HG02840 (cell line): ENCODE measurements at regions not wholly inside any gene's neighbourhood (a gene's known extent, or its start where the extent isn't known, plus 50 kb on each side); places are given as distances from the start of the nearest gene placed in this dataset.
"Not testable (repeated sequence)": the region's sequence is repeated elsewhere in the genome, so short reads cannot be mapped to it uniquely, and the experiment has no call there.

ENCODE experiments used
- ATAC-seq: cut with Tn5 transposase; IDR thresholded peaks from one replicate; pipeline ENCODE4 v1.9.1; 2021; ENCODE audit warnings: mild to moderate bottlenecking, moderate library complexity, moderate number of reproducible peaks; ENCODE audit not compliant: unreplicated experiment, low FRiP score

DNA sequence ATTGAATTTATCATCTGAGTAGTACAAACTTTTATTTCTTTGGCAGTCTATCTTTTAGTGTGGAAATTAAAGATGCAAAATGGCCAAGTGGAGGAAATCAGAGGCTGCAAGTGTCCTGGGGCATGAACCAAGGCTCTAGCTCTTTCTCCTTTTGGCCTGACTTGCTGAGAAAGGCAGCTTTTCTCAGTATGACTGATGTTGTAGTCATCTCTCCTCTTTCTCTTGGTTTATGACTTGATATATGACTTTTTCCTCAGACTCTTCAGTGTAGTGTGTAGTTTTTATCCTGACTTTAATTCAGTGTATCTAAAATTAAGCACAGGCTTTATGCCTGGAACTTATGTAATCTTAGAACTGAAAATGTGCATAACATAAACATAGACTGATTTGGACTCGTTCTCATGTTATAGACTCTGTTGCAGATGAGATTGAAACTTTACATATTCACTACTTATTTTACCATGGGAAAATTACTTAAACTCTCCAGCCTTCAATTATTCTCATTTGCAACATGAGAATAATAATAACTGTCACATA lies 65.7 kb downstream of the SLITRK5 start:
- ATAC-seq: no peak

DNA sequence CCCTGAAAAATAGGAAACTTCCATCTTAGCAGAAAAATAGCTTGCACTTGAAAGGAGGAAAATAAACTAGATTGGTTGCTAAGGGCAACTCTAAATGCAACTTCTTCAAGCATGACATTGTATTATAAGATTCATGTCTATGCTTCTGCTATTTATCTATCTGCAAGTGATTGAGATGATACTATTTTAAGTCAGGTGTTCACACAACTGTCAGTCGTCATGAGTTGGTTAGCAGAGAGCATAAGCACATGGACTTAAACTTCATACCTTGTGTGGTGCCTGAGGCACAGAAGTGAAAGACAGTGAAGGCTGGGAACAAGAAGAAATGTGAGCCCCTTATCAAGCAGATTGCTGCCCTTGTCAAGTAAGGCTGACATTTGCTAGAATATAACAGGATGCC lies 82.9 kb downstream of the SLITRK5 start:
- ATAC-seq: no peak

DNA sequence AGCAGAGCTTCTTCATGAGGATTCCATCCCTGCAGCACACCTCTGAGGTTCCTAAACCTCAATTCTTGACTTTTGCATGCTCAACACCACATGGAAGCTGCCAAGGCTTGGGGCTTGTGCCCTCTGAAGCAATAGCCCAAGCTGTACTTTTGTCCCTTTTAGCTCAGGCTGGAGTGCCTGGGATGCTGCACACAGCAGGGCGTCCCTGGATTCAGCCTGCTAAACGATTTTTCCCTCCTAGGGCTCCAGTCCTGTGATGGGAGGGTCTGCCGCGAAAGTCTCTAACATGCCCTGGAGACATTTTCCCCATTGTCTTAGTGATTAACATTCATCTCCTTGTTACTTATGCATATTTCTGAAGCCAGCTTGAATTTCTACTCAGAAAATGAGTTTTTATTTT lies 98.3 kb downstream of the SLITRK5 start:
- no peak for ATAC-seq

DNA sequence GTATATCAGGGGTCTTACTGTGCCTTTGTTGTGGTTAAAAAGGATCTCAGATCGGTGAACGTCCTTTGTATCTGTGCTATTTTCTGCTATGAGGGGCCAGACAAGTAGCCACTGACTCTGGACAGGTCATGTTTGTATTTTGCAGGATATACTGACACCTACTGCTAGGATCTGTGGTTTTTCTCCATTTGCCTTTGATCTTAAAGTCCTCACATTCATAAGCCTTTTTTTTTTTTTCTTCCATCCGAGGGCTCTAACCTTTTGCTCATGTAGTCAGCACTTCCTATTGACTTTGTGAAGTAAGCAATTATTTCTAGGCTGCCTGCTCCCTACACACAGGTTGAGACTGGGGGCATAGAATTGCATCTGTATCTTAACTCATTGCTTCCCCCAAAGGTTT lies 106.2 kb downstream of the SLITRK5 start:
- no peak for ATAC-seq

DNA sequence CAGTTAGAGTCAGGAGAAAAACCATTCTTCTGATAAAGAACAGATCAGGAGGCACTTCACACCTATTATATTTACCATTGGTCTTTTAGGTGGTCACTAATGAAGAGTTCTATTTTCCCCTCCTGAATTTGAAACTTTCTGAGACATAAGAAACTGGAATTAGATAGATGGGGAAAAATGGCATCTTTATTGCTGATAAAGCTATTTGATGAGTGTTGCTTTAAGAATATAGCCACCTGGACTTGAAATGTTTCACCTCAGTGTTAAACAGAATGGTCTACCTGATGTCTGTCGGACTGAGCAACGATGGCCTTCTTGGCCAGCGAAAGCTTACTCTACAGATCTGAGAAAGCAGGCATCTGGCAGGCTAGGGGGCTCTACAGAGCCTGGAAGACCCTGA lies 107.0 kb downstream of the SLITRK5 start:
- no peak for ATAC-seq

DNA sequence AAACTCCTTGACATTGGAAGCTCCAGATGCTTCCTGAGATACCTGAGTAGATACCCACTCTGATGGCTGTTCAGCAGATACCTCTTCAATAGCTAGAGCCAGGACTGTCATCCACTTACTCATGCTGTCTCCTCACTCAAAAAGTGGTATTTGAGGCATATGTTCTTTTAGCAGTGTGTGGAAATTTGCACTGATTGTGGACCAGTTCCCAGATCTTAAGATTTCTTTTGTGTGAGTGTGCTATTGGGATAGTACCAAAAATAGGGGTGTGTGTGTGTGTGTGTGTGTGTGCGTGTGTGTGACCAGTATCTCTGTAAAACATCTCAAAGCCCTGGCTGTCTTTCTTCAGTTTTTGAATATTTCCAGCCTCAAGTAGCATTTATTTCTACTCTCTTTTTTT lies 108.3 kb downstream of the SLITRK5 start:
- no peak for ATAC-seq

DNA sequence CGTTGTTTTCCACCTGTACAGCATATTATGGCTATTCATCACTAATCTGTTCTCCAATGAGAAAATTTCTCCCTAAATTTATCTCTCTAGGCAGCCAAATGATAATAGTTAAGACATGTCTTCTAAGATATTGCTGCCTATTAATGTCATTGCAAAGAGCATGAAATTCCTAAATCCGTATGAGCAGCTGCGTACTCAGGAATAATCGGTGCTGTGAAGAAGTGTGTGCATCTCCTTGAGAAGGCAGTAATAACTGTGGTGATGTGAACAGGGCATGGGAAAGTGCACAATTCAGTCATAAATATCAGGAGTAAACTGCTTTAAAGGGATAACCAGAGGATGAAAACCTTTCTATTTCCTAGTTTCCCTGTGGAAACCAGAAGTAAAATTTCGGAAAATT lies 112.2 kb downstream of the SLITRK5 start:
- no peak for ATAC-seq

DNA sequence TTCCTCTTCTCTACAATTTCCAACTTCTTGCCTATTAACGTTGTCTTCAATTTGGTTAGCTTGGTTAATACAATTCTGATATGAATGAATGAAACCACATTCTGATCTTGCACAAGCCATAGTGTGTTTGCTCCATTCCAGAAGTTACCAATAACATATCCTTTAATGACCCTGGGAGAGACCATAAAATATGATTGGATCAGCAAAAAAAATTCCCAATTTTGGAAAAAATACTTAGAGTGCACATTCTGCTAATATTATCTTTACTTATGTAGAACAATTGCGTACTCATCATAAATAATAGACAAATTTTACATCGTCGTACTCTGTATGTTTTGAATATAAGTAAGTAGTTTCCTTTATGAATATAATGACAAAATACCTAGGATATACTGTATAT lies 117.2 kb downstream of the SLITRK5 start:
- ATAC-seq: no peak

DNA sequence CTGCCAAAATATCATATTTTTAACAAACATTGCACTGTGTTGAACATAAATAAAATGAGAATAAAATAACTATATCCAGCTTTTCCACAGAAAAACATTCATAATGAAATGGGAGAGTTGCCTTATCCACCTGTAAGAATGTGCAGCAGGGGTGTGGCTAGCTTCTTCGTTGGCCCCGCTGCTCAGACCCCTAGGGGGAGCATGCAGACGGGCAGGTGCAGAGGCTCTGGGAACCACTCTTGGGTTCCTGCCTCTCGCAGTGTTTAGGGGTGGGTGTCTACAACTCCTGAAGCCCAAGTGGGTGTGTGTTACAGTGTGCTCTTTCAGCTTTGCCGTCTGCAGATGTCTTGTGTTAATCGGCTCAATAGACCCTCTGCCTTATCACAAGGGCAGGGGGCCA lies 121.7 kb downstream of the SLITRK5 start:
- no peak for ATAC-seq

DNA sequence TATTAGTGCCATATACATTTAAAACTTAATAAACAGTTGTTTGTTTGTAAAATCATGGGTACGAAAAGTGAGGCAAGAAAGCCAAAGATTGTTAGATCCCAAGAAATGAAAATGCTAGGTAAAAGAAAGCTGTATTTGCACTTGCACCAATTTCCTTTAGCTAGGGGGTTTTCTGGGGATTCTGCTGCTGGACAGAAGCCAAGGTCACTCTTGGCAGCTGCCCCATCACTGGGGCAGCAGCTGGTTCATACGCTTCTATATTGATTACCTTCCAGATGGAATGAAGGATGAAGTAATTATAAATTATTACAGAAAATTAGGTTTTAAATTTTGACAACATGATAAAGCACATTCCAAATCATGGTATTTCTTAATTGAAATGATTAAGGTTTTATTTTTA lies 127.4 kb downstream of the SLITRK5 start:
- ATAC-seq: no peak

DNA sequence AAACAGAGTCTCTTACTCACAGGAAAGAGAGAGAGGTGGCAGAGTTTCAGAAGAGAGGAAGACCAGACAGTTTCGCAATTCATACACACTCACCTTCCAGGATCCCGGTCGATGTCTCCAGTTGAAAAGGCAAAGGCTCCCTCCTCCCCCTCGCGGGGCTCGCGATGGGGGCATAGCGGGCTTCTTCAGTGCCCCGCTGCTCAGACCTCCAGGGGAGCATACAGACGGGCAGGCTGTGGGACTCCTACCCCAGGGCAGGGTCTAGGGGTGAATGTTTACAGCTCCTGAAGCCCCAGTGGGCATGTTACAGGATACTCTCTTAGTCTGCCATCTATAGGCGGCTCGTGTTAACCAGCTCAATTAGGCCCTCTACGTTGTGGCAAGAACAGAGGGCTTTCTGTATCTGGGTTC lies 139.2 kb downstream of the SLITRK5 start:
- ATAC-seq: no peak

DNA sequence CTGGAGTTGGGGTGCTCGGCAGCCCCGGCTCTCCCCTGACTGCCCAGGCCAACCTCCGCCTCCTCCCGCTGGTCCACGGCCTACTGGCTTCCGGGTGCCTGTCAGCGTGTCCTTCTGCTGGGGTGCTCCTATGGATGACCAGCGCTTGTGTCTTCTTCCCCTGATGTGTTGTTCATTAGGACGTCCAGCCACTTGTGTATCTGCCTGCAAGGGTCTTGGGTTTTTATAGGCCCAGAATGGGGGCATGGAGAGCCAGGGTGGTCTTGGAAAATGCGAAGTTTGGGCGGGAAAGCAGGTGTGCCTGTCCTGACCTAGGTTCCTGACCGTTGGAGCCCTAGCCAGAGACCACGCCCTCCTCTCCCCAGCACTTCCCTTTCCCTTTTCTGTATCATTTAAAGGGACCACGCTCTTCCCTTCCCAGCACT lies 139.8 kb downstream of the SLITRK5 start:
- no peak for ATAC-seq

DNA sequence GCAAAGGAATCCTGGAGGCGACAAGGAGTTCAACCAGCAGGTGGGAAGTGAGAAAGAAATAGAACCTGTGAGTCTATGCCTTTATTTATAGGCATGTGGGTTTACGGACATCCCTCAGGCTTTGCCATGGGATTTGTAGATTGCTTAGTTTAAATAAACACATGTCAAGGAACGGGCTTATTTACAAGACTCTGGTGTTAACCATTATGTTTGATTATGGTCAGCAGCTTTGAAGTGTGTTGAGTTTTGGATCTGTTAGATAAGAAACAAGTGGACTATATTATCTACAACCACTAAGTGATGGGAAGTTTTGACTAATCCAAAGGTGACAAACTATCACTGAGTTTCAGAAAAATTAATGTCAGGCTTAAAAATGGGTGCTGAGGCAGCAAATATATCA lies 143.2 kb downstream of the SLITRK5 start:
- no peak for ATAC-seq

DNA sequence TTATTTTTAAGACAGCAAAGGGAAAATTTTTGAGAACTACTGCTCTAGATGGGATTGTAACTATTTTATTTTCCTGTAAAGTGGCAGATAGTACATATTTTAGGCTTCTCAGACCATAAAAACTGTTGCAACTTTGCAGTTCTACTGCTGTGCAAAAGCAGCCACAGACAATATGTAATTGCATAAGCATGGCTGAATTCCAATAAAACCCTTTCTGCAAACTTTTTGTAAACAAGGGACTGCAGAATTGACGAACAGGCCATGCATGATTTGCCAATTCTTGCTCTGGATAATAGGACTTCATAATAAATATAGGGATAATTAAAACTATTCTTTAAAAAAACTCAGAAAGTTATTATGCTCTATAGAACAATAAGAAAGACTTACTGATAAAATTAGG lies 149.1 kb downstream of the SLITRK5 start:
- ATAC-seq: no peak

DNA sequence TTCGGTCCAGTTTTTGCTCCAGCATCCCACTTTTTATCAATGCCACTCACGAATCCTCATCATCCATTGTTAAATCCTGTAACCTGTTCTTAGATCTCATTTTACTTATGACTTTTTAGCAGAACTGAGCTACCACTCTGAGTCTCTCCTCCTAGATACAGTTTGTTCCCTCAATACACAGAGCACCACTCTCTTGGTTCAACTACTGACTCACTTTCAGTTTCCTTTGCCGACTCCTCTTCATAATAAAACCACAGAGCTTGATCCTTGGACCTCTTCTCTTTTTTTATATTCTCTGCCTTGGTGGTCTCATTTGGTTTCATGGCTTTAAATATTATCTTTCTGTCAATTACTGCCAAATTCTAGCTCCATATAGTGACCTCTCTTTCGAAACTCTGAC lies 150.3 kb downstream of the SLITRK5 start:
- no peak for ATAC-seq

DNA sequence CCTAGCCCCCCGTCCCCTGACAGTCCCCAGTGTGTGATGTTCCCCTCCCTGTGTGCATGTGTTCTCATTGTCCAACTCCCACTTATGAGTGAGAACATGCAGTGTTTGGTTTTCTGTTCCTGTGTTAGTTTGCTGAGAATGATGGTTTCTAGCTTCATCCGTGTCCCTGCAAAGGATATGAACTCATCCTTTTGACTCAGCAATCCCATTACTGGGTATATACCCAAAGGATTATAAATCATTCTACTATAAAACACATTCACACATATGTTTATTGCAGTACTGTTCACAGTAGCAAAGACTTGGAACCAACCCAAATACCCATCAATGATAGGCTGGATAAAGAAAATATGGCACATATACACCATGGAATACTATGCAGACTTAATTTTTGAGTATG lies 155.1 kb downstream of the SLITRK5 start:
- not testable (repeated sequence) for ATAC-seq

DNA sequence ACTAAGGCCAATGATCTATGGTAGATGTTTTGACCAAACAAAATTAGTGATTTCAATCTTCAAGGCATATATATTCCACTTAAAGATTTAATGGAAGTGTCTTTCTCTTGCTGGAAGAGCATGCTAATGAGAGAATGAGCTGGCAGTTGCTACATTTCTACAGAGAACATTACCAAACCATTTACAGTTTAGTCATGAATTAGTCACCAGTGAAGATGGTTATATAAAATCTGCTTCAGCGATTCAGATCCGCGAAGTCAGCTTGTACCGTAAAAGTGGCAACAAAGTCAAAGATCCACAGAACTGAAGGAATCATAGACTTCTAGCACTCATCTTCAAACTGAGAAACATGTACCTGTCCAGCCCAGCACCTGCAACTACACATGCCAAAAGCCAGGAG lies 156.3 kb downstream of the SLITRK5 start:
- ATAC-seq: no peak

DNA sequence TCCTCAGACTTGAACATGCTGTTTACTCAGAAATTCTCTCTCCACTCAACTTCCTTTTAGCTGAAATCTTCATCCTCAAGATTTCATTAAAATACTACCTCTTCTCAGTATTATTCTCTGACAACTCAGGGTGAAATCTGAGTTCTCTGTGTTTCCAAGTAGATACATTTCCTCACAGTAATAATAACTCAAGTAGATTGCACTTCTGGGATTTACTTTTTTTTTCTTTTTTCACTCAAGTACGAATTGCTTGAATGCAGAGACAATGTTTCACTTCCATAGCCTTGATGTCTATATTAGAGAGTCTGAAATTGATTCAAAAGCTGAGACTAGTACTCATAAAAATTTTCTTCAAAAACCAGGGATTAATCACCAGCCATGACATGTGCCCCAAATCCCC lies 166.4 kb downstream of the SLITRK5 start:
- no peak for ATAC-seq

DNA sequence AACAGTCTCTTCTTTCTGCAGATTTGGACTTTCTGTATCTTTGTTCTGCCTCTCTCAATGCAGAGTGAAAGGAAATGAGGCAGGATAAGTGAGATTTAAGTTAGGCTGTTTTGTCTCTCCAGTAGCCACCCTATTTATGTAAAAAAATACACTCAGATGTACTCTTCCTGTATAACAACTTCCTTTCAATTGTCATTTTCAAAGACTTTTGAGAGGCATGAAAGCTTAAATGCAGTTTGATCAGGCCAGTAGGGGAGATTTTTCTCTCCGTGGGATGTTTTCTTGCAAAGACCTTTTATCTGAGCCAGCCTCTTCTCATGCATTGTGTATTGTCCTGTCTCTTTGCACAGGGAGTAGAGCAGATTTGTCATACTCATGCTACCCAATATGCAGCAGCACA lies 166.8 kb downstream of the SLITRK5 start:
- no peak for ATAC-seq

DNA sequence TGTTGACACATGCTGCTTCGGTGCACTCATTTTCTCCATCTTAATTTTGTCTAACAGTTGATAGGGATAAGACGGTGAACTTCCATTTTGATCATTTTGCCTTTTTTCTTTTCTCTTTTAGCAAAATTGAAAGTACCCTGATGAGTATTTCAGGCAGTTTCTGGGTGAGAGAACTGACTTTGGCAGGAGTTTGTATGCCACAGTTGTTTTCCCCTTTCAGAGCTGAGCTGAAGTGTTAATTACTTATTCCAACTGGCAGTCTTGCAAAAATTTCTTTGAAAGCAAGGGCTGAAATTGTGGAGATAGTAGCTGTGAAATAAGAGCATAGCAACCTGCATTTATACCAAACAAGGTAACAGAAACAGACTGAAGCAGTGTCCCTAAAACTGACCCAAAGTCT lies 180.2 kb downstream of the SLITRK5 start:
- ATAC-seq: no peak

DNA sequence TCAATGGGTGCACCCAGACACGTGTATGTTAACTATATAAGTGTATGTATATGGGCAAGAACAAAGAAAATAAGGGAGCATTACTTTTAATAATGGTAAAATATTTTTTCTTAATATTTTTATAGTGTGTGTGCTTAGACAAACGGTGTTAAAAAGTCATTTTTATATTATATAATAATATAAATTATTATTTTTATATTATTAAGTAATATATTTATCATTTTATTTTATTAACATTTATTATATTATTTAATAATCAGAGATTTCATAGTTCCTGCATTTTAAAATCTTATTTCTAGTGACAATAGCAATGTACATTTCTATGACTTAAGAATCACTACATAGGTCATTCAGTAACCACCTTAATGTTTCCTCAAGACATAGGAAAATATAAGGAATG lies 184.4 kb downstream of the SLITRK5 start:
- no peak for ATAC-seq

DNA sequence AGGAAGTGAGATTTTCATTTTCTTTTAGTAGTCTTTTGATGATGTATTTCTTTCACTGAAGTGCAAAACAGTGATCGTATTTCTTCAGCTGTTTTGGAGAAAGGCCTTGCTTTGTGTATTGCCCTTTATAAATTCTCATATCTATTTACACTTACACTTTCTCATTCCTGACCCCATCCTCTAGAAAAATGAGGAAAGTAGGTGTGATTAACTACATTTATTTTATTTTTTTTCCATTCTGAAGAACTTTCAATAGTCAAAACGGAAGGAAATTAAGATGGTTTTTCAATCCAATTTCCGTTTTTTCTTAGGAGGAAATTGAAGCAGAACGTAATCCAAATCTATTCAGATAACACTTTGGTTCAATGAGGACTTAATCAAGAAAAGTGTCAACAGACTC lies 188.1 kb downstream of the SLITRK5 start:
- no peak for ATAC-seq

DNA sequence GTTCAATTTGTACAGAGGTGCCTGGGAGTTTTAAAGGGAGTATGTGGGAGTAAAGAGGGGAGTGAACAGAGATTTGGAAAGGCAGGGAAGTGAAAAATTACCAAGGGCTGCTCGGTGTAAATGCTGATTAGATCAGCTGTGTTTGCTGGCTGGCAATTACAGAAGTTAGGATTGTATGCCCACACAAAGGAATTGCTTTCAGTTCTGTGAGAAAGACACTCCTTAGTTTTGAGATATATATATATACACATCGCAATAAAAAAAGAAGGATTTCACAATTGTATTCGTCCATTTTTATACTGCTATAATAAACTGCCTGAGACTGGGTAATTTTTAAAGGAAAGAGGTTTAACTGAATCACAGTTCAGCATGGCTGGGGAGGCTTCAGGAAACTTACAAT lies 196.3 kb downstream of the SLITRK5 start:
- no peak for ATAC-seq
